ENCODE measurements at regions not wholly inside any gene's neighbourhood (a gene's known extent, or its start where the extent isn't known, plus 50 kb on each side); places are given as distances from the start of the nearest gene placed in this dataset.

DNA sequence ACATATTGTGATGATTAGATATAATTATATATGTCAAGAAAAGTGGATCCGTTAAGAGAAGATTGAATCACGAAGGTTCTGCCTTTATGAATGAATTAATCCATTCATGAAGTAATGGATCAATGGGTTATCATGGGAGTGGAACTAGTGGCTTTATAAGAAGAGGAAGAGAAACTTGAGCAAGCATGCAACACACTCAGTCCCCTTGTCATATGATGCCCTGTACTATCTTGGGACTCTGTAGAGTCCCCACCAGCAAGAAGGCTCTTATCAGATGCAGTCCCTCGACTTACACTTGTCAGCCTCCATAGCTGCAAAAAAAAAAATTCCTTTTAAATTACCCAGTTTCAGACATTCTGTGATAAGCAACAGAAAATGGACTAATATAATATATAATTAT lies 301.9 kb downstream of the RAP2B start:
- TF ChIP-seq, protein P1, sequence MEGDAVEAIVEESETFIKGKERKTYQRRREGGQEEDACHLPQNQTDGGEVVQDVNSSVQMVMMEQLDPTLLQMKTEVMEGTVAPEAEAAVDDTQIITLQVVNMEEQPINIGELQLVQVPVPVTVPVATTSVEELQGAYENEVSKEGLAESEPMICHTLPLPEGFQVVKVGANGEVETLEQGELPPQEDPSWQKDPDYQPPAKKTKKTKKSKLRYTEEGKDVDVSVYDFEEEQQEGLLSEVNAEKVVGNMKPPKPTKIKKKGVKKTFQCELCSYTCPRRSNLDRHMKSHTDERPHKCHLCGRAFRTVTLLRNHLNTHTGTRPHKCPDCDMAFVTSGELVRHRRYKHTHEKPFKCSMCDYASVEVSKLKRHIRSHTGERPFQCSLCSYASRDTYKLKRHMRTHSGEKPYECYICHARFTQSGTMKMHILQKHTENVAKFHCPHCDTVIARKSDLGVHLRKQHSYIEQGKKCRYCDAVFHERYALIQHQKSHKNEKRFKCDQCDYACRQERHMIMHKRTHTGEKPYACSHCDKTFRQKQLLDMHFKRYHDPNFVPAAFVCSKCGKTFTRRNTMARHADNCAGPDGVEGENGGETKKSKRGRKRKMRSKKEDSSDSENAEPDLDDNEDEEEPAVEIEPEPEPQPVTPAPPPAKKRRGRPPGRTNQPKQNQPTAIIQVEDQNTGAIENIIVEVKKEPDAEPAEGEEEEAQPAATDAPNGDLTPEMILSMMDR (IDR thresholded peaks at IDR 0.05): no peak
- TF ChIP-seq POLR2A (IDR thresholded peaks at IDR 0.05): no peak
- Histone ChIP-seq H3K4me1 (no peaks in the 10 kb centered on the region), H3K4me3 (no peak overlapping the region), H3K27ac (no peak overlapping the region), H3K36me3 (no peaks in the 10 kb centered on the region), H3K9me3 (no peaks in the 10 kb centered on the region), H3K27me3 (no peaks in the 10 kb centered on the region)
- DNase-seq (no peak), ATAC-seq (no peak)
- intact Hi-C loops (cut with DNase I): no loop called here
- 69 to 79% (median 73%) methylated on average over 3 of the region's 3 CpGs for WGBS, 4 donors

GRCh38 chr3:153469162-153469561 lies 307.1 kb downstream of the RAP2B start:
- H3K27me3 ChIP-seq: no peaks in the 10 kb centered on the region
- TF ChIP-seq POLR2A (IDR thresholded peaks at IDR 0.05): no peak
- TF ChIP-seq, protein P1 (IDR thresholded peaks at IDR 0.05): no peak
- no peaks in the 10 kb centered on the region for H3K36me3 ChIP-seq
- no peaks in the 10 kb centered on the region for H3K9me3 ChIP-seq
- 93 to 98% (median 96%) methylated on average over 1 of the region's 1 CpG for WGBS, 4 donors
- intact Hi-C loops (cut with DNase I): no loop called here
- DNase-seq: no peak
- H3K27ac ChIP-seq: no peak overlapping the region
- ATAC-seq: no peak
- H3K4me3 ChIP-seq: no peak overlapping the region
- H3K4me1 ChIP-seq: no peaks in the 10 kb centered on the region

DNA sequence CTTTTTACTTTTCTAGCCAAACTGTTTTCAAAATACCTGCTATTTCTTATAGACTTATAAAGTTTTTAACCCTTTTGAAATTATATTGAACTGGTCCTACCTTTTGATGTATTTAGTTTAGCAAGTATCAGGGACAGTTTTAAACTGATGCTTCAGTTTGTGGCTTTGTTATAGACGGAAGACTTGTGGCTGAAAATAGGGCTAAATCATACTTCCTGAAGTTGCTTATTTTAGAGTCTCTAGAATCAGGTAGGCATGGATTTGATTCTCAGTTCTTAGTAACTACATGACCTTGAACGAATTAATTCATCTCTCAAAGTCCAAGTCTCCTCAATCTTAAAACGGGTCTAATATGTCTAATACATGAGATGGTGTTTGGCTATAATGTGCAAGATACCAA lies 322.8 kb downstream of the RAP2B start:
- H3K9me3 ChIP-seq: peaks cover 0 to 2% (median 0%) of the 10 kb centered on the region in 12 donors
- no peak for DNase-seq
- no peak overlapping the region for H3K4me3 ChIP-seq
- H3K27ac ChIP-seq: no peak overlapping the region
- intact Hi-C loops (cut with DNase I): no loop called here
- ATAC-seq: no peak
- 75 to 80% (median 78%) methylated on average over 3 of the region's 3 CpGs for WGBS, 4 donors
- H3K4me1 ChIP-seq: no peaks in the 10 kb centered on the region
- H3K36me3 ChIP-seq: no peaks in the 10 kb centered on the region
- no peak for TF ChIP-seq POLR2A (IDR thresholded peaks at IDR 0.05)
- TF ChIP-seq, protein P1 (IDR thresholded peaks at IDR 0.05): no peak
- H3K27me3 ChIP-seq: no peaks in the 10 kb centered on the region

DNA sequence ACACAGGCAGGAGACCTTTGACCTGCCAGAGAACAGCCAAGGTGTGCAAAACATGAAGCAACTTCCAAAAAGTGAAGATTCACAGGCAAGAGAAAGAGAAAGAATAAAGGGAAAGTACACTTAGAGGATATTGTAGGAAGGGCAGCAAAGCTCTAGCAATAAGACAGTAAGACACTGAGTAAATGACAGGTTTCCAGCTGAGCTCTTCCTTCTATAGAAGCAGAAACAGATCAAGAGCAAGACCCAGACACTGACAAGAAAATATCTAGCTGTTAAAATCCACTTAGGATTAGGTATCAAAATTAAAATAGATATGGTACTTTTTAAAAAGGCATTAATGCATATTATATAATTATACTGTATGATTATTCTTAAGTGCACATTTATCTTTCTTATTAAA lies 333.4 kb downstream of the RAP2B start:
- ATAC-seq (no peak), DNase-seq (no peak)
- intact Hi-C loops (cut with DNase I): no loop called here
- Histone ChIP-seq H3K36me3 (no peaks in the 10 kb centered on the region), H3K27ac (no peak overlapping the region), H3K27me3 (no peaks in the 10 kb centered on the region), H3K4me3 (no peak overlapping the region), H3K9me3 (no peaks in the 10 kb centered on the region), H3K4me1 (no peaks in the 10 kb centered on the region)
- TF ChIP-seq, protein P1 (IDR thresholded peaks at IDR 0.05): no peak
- TF ChIP-seq POLR2A (IDR thresholded peaks at IDR 0.05): no peak

Data from heart left ventricle (tissue), 16 donors.